Neural progenitor cell (in vitro differentiated cells): ENCODE measurements at regions not wholly inside any gene's neighbourhood (a gene's known extent, or its start where the extent isn't known, plus 50 kb on each side); places are given as distances from the start of the nearest gene placed in this dataset.

ENCODE experiments used
- DNase-seq: peaks from one replicate; pipeline ENCODE4 v3.0.0-alpha.2; 2016; ENCODE audit warnings: low spot score
- H2AFZ ChIP-seq: fragments of 200-600 bp; sonication (generic); replicated peaks from 2 replicates; pipeline ENCODE4 v1.6.1; 2016; ENCODE audit warnings: antibody characterized with exemption
- H3F3A ChIP-seq: fragments of 200-600 bp; sonication (generic); 2 replicates; pipeline ENCODE4 v1.6.1; 2016; ENCODE audit warnings: antibody characterized with exemption, low read depth
- H3K27ac ChIP-seq: fragments of 200-600 bp; sonication (generic); 2 replicates; pipeline ENCODE4 v1.5.1; 2016; ENCODE audit warnings: mild to moderate bottlenecking
- H3K27me3 ChIP-seq: fragments of 200-600 bp; sonication (generic); 2 replicates; pipeline ENCODE4 v1.6.1; 2016; ENCODE audit warnings: mild to moderate bottlenecking, moderate library complexity
- H3K36me3 ChIP-seq: fragments of 200-600 bp; sonication (generic); 2 replicates; pipeline ENCODE4 v1.5.1; 2016
- H3K4me1 ChIP-seq: fragments of 200-600 bp; sonication (generic); 2 replicates; pipeline ENCODE4 v1.6.1; 2016; ENCODE audit warnings: mixed run types
- H3K4me2 ChIP-seq: fragments of 200-600 bp; sonication (generic); 2 replicates; pipeline ENCODE4 v1.6.1; 2016
- H3K4me3 ChIP-seq: fragments of 200-600 bp; sonication (generic); 2 replicates; pipeline ENCODE4 v1.5.1; 2016
- H3K79me2 ChIP-seq: fragments of 200-600 bp; sonication (generic); 2 replicates; pipeline ENCODE4 v1.6.1; 2016; ENCODE audit warnings: low read depth
- H3K9ac ChIP-seq: fragments of 200-600 bp; sonication (generic); 2 replicates; pipeline ENCODE4 v1.6.1; 2016
- H3K9me3 ChIP-seq: fragments of 200-600 bp; sonication (generic); 2 replicates; pipeline ENCODE4 v1.5.1; 2016; ENCODE audit warnings: low read depth
- H4K20me1 ChIP-seq: fragments of 200-600 bp; sonication (generic); 2 replicates; pipeline ENCODE4 v1.6.1; 2016; ENCODE audit warnings: low read depth
- H3K27ac Mint-ChIP-seq: 3 replicates; pipeline ENCODE4 v1.8.0; 2021; ENCODE audit warnings: mixed read lengths
- H3K27me3 Mint-ChIP-seq: 2 replicates; pipeline ENCODE4 v1.8.0; 2022; ENCODE audit warnings: low read depth, mild to moderate bottlenecking, inconsistent platforms, moderate library complexity, mixed read lengths; ENCODE audit not compliant: insufficient read depth
- H3K36me3 Mint-ChIP-seq: 3 replicates; pipeline ENCODE4 v1.8.0; 2021; ENCODE audit warnings: mixed read lengths
- H3K4me1 Mint-ChIP-seq: 3 replicates; pipeline ENCODE4 v1.8.0; 2021; ENCODE audit warnings: mixed read lengths
- H3K4me3 Mint-ChIP-seq: 3 replicates; pipeline ENCODE4 v1.8.0; 2021; ENCODE audit warnings: mild to moderate bottlenecking, moderate library complexity, mixed read lengths
- H3K9me3 Mint-ChIP-seq: 3 replicates; pipeline ENCODE4 v1.8.0; 2020; ENCODE audit warnings: mixed read lengths
- EZH2 ChIP-seq: fragments of 200-600 bp; sonication (generic); IDR thresholded peaks from 2 replicates; pipeline ENCODE4 v1.6.1; 2017; ENCODE audit warnings: antibody characterized with exemption, mild to moderate bottlenecking, moderate library complexity
- EZH2phosphoT487 ChIP-seq: fragments of 200-600 bp; sonication (generic); IDR thresholded peaks from 2 replicates; pipeline ENCODE4 v1.6.1; 2017; ENCODE audit warnings: antibody characterized with exemption
- TF ChIP-seq, protein P1 (sequence below): fragments of 200-600 bp; sonication (generic); IDR thresholded peaks from 2 replicates; pipeline ENCODE4 v1.5.1; 2017; ENCODE audit warnings: antibody characterized with exemption, mild to moderate bottlenecking

DNA sequence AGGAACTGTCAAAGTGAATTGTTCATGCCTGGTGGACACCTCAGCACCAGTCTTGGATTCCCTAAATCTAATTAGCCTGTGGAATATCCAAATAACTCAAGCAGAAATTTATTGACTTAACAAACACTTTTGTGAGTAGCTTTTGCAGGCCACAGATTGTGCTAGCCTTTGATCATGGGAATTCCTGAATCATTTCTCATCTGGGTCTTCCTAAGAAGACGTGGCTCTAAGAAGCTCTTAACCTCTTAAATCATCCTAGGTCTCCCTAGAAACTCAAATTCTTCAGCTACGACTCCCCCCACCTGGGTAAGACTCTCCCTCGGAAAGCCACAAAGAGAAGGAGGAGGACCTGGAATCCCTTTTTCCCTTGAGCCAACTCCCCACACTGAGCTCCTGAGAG lies 53.8 kb upstream of the PSEN2 start:
- Mint-ChIP-seq H3K27ac (peak overlapping the region; percentile 79), H3K9me3 (peaks cover 2% of the 10 kb centered on the region), H3K4me1 (peaks cover 44% of the 10 kb centered on the region), H3K27me3 (no peaks in the 10 kb centered on the region), H3K36me3 (no peaks in the 10 kb centered on the region), H3K4me3 (no peak overlapping the region)
- H3K9ac ChIP-seq: no peak overlapping the region
- no peak overlapping the region for H2AFZ ChIP-seq
- H3K4me2 ChIP-seq: no peak overlapping the region
- H3F3A ChIP-seq: no peaks in the 10 kb centered on the region
- DNase-seq: no peak
- no peak overlapping the region for H3K27ac ChIP-seq
- no peaks in the 10 kb centered on the region for H3K9me3 ChIP-seq
- no peaks in the 10 kb centered on the region for H3K79me2 ChIP-seq
- H3K27me3 ChIP-seq: no peaks in the 10 kb centered on the region
- H3K4me3 ChIP-seq: no peak overlapping the region
- H3K36me3 ChIP-seq: no peaks in the 10 kb centered on the region
- H3K4me1 ChIP-seq: peaks cover 4% of the 10 kb centered on the region
- H4K20me1 ChIP-seq: no peaks in the 10 kb centered on the region
- TF ChIP-seq EZH2 (no peak), EZH2phosphoT487 (no peak)
- TF ChIP-seq, protein P1, sequence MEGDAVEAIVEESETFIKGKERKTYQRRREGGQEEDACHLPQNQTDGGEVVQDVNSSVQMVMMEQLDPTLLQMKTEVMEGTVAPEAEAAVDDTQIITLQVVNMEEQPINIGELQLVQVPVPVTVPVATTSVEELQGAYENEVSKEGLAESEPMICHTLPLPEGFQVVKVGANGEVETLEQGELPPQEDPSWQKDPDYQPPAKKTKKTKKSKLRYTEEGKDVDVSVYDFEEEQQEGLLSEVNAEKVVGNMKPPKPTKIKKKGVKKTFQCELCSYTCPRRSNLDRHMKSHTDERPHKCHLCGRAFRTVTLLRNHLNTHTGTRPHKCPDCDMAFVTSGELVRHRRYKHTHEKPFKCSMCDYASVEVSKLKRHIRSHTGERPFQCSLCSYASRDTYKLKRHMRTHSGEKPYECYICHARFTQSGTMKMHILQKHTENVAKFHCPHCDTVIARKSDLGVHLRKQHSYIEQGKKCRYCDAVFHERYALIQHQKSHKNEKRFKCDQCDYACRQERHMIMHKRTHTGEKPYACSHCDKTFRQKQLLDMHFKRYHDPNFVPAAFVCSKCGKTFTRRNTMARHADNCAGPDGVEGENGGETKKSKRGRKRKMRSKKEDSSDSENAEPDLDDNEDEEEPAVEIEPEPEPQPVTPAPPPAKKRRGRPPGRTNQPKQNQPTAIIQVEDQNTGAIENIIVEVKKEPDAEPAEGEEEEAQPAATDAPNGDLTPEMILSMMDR: no peak

DNA sequence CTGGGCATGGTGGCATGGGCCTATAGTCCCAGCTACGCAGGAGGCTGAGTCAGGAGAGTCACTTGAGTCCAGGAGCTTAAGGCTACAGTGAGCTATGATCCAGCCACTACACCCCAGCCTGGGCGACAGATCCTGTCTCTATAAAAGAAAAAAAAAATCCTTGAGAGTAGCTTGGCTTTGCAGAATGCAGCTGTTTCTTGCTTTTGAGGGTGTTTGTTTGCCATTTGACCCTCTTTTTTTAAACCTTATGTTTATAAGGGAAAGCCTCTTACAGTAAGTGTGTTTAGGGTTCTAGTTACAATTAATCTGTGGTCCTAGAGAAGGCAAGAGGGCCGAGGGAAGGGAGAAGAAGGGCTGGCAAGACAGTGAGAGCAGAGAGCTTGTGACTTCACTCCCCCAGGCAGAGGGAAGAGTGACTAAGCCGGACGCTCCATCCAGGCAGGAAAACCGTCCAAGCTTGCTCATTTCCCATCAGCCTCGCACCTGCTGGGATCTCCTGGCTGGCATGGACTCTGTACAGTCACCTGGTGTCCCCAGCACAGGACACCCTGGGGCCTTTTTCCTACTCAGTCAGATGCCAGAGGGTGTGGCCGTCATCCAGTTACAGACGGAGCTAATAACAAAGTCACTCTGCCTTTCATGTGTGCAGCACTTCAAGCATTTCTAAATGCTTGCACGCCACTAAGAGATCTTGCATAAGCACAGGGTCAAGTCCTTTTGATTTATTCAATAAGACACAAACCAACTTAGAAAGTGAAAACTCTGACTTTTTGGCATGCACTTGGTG lies 55.5 kb upstream of the PSEN2 start:
- H3K9ac ChIP-seq: no peak overlapping the region
- H3K4me3 Mint-ChIP-seq: no peak overlapping the region
- H3K27ac ChIP-seq: no peak overlapping the region
- H3K4me3 ChIP-seq: no peak overlapping the region
- no peaks in the 10 kb centered on the region for H3F3A ChIP-seq
- no peaks in the 10 kb centered on the region for H3K36me3 ChIP-seq
- H3K27me3 ChIP-seq: no peaks in the 10 kb centered on the region
- TF ChIP-seq, protein P1: no peak
- TF ChIP-seq EZH2 (no peak), EZH2phosphoT487 (no peak)
- H3K4me2 ChIP-seq: no peak overlapping the region
- H3K36me3 Mint-ChIP-seq: no peaks in the 10 kb centered on the region
- no peaks in the 10 kb centered on the region for H4K20me1 ChIP-seq
- no peak overlapping the region for H2AFZ ChIP-seq
- H3K79me2 ChIP-seq: no peaks in the 10 kb centered on the region
- peaks cover 2% of the 10 kb centered on the region for H3K9me3 Mint-ChIP-seq
- no peaks in the 10 kb centered on the region for H3K9me3 ChIP-seq
- peaks cover 45% of the 10 kb centered on the region for H3K4me1 Mint-ChIP-seq
- no peaks in the 10 kb centered on the region for H3K4me1 ChIP-seq
- H3K27ac Mint-ChIP-seq: peak overlapping the region; percentile 22
- no peak for DNase-seq
- H3K27me3 Mint-ChIP-seq: no peaks in the 10 kb centered on the region

DNA sequence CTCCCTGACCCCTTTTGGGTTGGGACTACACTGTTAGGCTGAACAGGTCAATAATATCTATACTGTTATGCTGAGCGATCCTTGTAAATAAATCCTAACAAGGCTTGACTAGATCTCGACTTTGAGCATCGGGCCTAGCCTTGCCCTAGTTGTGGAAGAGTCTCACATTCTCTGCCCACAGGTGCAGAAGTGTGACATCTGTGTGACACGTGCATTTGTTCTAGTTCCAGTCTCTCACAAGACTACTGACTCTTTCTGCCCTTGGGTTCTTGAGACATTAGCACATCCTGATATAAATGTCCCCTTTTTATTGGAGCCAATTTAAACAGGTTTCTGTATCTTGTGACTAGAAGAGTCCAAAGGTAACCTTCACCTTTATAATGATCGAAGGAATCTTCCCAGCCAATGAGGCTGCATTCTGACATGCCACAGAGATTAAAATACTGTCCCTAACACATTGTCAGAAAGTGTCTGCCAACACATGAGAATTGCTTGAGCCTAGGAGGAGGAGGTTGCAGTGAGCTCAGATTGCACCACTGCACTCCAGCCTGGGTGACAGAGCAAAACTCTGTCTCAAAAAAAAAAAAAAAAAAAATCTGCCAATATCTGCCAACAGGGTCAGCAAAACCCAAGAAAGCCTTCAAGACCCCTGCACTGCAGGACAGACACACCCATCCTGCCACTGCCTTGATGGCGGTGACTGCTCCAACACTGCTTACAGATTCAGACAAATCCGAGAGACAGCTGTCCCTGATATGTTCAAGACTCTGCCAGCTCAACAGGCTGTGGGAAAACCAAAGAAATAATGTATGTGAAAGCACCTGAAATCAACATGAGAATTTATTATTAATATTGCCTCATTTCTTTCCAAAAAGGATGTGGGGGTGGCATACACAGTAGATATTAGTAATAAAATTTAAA lies 56.5 kb upstream of the PSEN2 start:
- Mint-ChIP-seq H3K36me3 (no peaks in the 10 kb centered on the region), H3K27me3 (peaks cover 1% of the 10 kb centered on the region), H3K4me1 (peaks cover 53% of the 10 kb centered on the region), H3K4me3 (no peak overlapping the region), H3K27ac (no peak overlapping the region), H3K9me3 (peaks cover 2% of the 10 kb centered on the region)
- DNase-seq: no peak
- H4K20me1 ChIP-seq: no peaks in the 10 kb centered on the region
- no peak overlapping the region for H3K27ac ChIP-seq
- no peak overlapping the region for H3K9ac ChIP-seq
- no peak overlapping the region for H2AFZ ChIP-seq
- H3K79me2 ChIP-seq: no peaks in the 10 kb centered on the region
- no peaks in the 10 kb centered on the region for H3K27me3 ChIP-seq
- H3K4me3 ChIP-seq: no peak overlapping the region
- no peaks in the 10 kb centered on the region for H3K36me3 ChIP-seq
- no peaks in the 10 kb centered on the region for H3F3A ChIP-seq
- no peaks in the 10 kb centered on the region for H3K9me3 ChIP-seq
- no peak for TF ChIP-seq EZH2phosphoT487
- TF ChIP-seq EZH2: no peak
- TF ChIP-seq, protein P1: no peak
- no peaks in the 10 kb centered on the region for H3K4me1 ChIP-seq
- no peak overlapping the region for H3K4me2 ChIP-seq
